Tibial nerve (tissue), 4 donors: ENCODE measurements at regions not wholly inside any gene's neighbourhood (a gene's known extent, or its start where the extent isn't known, plus 50 kb on each side); places are given as distances from the start of the nearest gene placed in this dataset.

Source experiments
- DNase-seq, 2 donors: peaks; one replicate each; pipeline ENCODE4 v3.0.0-alpha.2; 2019; ENCODE audit warnings: low spot score in 2 of 2
- H3K27ac ChIP-seq, 4 donors: fragments of 200-600 bp; sonication (generic) in 3 of 4; one replicate each; pipeline ENCODE4 v1.5.1; 2017 to 2019; ENCODE audit warnings: mild to moderate bottlenecking in 1 of 4
- H3K27me3 ChIP-seq, 2 donors: fragments of 200-600 bp; sonication (generic) in 1 of 2; one replicate each; pipeline versions ENCODE4 v1.5.1 to v1.6.0; 2017 to 2019
- H3K36me3 ChIP-seq, 3 donors: fragments of 200-600 bp; sonication (generic); one replicate each; pipeline ENCODE4 v1.5.1; 2018 to 2019
- H3K4me1 ChIP-seq, 4 donors: fragments of 200-600 bp; sonication (generic) in 3 of 4; one replicate each; pipeline ENCODE4 v1.5.1; 2017 to 2019
- H3K4me3 ChIP-seq, 4 donors: fragments of 200-600 bp; sonication (generic) in 3 of 4; one replicate each; pipeline ENCODE4 v1.5.1; 2017 to 2019; ENCODE audit warnings: mild to moderate bottlenecking in 1 of 4, moderate library complexity in 1 of 4
- H3K9me3 ChIP-seq, 4 donors: fragments of 200-600 bp; sonication (generic) in 3 of 4; one replicate each; pipeline ENCODE4 v1.5.1; 2017 to 2019
- EP300 ChIP-seq, 2 donors: sonication (generic); formaldehyde crosslinking; IDR thresholded peaks; one replicate each; pipeline ENCODE4 v1.6.1; 2017; ENCODE audit warnings: antibody characterized with exemption in 2 of 2, mild to moderate bottlenecking in 1 of 2
- POLR2A ChIP-seq, 2 donors: fragments of 450-650 bp; IDR thresholded peaks; one replicate each; pipeline ENCODE4 v1.6.1; 2017; ENCODE audit warnings: antibody characterized with exemption in 2 of 2, mild to moderate bottlenecking in 2 of 2, moderate library complexity in 2 of 2
- WGBS, 2 donors: methylation state at CpG; one replicate each; pipeline ENCODE4 v1.1.5; 2018; 5-methylcytosine and 5-hydroxymethylcytosine counted together
- TF ChIP-seq, protein P1 (sequence below), 5 experiments: fragments of 200-600 bp in 3 of 5; fragments of 450-650 bp in 2 of 5; sonication (generic) in 3 of 5; IDR thresholded peaks; one replicate each; pipeline ENCODE4 v1.5.1; 2016 to 2019; ENCODE audit warnings: antibody characterized with exemption in 5 of 5, mild to moderate bottlenecking in 3 of 5, moderate library complexity in 2 of 5

GRCh38 chr9:28092981-28093936, 520.0 kb upstream of the C9orf72 start:
- TF ChIP-seq, protein P1, sequence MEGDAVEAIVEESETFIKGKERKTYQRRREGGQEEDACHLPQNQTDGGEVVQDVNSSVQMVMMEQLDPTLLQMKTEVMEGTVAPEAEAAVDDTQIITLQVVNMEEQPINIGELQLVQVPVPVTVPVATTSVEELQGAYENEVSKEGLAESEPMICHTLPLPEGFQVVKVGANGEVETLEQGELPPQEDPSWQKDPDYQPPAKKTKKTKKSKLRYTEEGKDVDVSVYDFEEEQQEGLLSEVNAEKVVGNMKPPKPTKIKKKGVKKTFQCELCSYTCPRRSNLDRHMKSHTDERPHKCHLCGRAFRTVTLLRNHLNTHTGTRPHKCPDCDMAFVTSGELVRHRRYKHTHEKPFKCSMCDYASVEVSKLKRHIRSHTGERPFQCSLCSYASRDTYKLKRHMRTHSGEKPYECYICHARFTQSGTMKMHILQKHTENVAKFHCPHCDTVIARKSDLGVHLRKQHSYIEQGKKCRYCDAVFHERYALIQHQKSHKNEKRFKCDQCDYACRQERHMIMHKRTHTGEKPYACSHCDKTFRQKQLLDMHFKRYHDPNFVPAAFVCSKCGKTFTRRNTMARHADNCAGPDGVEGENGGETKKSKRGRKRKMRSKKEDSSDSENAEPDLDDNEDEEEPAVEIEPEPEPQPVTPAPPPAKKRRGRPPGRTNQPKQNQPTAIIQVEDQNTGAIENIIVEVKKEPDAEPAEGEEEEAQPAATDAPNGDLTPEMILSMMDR (IDR thresholded peaks at IDR 0.05) = no peak
- TF ChIP-seq POLR2A (IDR thresholded peaks at IDR 0.05) (no peak), EP300 (IDR thresholded peaks at IDR 0.05) (no peak)
- no peak overlapping the region for H3K27ac ChIP-seq
- H3K9me3 ChIP-seq = peaks cover 0 to 9% (median 0%) of the 10 kb centered on the region in 4 donors
- H3K36me3 ChIP-seq = no peaks in the 10 kb centered on the region
- H3K4me3 ChIP-seq = no peak overlapping the region
- DNase-seq = no peak
- no peaks in the 10 kb centered on the region for H3K27me3 ChIP-seq
- no peaks in the 10 kb centered on the region for H3K4me1 ChIP-seq
- 41 to 46% methylated on average over 9 to 10 of the region's 10 CpGs for WGBS, 2 donors

- Histone ChIP-seq H3K27me3 (no peaks in the 10 kb centered on the region), H3K36me3 (no peaks in the 10 kb centered on the region), H3K4me1 (no peaks in the 10 kb centered on the region), H3K4me3 (no peak overlapping the region), H3K27ac (no peak overlapping the region), H3K9me3 (peaks cover 0 to under 1% (median 0%) of the 10 kb centered on the region in 4 donors)
- 74 to 84% methylated on average over 3 of the region's 3 CpGs for WGBS, 2 donors
- no peak for DNase-seq
- TF ChIP-seq POLR2A (IDR thresholded peaks at IDR 0.05) (no peak), EP300 (IDR thresholded peaks at IDR 0.05) (no peak)
- TF ChIP-seq, protein P1 (IDR thresholded peaks at IDR 0.05) = no peak
These were observed 528.2 kb upstream of the C9orf72 start for GRCh38 chr9:28101509-28101908.

GRCh38 chr9:28105001-28105400, 531.7 kb upstream of the C9orf72 start:
- Histone ChIP-seq H3K27me3 (no peaks in the 10 kb centered on the region), H3K4me1 (no peaks in the 10 kb centered on the region), H3K9me3 (no peaks in the 10 kb centered on the region), H3K36me3 (no peaks in the 10 kb centered on the region), H3K27ac (no peak overlapping the region), H3K4me3 (no peak overlapping the region)
- no peak for DNase-seq
- 77 to 81% methylated on average over 2 of the region's 2 CpGs for WGBS, 2 donors
- TF ChIP-seq, protein P1 (IDR thresholded peaks at IDR 0.05) = no peak
- TF ChIP-seq EP300 (IDR thresholded peaks at IDR 0.05) (no peak), POLR2A (IDR thresholded peaks at IDR 0.05) (no peak)

DNA sequence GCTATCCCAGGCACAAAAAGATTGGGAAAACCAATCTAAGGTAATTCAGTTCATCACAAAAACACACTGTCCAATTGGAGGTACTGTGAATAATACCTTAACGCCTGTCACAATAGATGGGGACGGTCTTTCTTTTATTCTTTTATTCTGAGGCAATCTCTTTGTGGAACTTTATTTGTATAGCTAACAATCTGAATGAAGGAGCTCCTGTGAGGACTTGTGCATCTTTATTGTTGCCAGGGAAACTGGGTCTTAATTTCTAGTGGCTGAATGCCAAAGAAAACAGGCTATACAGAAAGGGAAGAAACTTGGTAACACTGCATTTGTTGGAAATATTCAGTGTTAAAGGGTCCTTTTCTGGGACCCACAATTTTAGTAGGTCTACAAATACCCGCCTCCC, 546.9 kb upstream of the C9orf72 start:
- TF ChIP-seq EP300 (IDR thresholded peaks at IDR 0.05) = no peak
- no peak for TF ChIP-seq POLR2A (IDR thresholded peaks at IDR 0.05)
- TF ChIP-seq, protein P1 (IDR thresholded peaks at IDR 0.05) = no peak
- H3K27ac ChIP-seq = no peak overlapping the region
- 59 to 64% methylated on average over 3 of the region's 3 CpGs for WGBS, 2 donors

GRCh38 chr9:28120626-28121025, 547.3 kb upstream of the C9orf72 start:
- Histone ChIP-seq H3K27me3 (no peaks in the 10 kb centered on the region), H3K4me1 (no peaks in the 10 kb centered on the region), H3K36me3 (no peaks in the 10 kb centered on the region), H3K9me3 (no peaks in the 10 kb centered on the region), H3K4me3 (no peak overlapping the region), H3K27ac (no peak overlapping the region)
- WGBS, 2 donors = 46 to 55% methylated on average over 3 of the region's 3 CpGs
- no peak for DNase-seq
- TF ChIP-seq EP300 (IDR thresholded peaks at IDR 0.05) = no peak
- TF ChIP-seq POLR2A (IDR thresholded peaks at IDR 0.05) = no peak
- TF ChIP-seq, protein P1 (IDR thresholded peaks at IDR 0.05) = no peak

More for the DNA sequence above, 546.9 kb upstream of the C9orf72 start:
- H3K27me3 ChIP-seq = no peaks in the 10 kb centered on the region
- no peaks in the 10 kb centered on the region for H3K4me1 ChIP-seq
- H3K36me3 ChIP-seq = no peaks in the 10 kb centered on the region
- no peak overlapping the region for H3K4me3 ChIP-seq
- DNase-seq = no peak
- no peaks in the 10 kb centered on the region for H3K9me3 ChIP-seq
